NCI-H1417 treated with DMSO at 0.1 percent for 48 hours (cell line): ENCODE measurements at regions not wholly inside any gene's neighbourhood (a gene's known extent, or its start where the extent isn't known, plus 50 kb on each side); places are given as distances from the start of the nearest gene placed in this dataset.

Experiments
- DNase-seq: peaks from one replicate; lab custom pipeline; 2025; lab: John Stamatoyannopoulos, UW

DNA sequence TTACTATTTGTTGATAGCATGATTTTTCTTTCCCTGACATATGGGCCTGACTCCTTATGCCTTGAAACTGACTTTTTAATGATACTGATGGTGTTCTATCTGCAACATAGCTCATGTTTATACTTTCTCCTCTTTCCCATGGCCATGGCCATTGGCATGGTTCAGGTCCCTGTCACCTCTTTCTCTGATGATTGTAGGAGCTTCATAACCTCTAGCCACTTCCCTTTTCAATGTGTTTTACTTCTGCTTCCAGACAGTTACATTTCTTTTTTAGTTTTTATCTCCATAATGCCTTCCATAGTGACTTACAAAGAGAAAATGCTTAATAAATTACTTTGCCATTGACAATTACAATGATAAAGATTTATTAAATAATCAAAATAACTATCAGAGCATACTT lies 177.9 kb upstream of the SETBP1 start:
- no peak for DNase-seq

DNA sequence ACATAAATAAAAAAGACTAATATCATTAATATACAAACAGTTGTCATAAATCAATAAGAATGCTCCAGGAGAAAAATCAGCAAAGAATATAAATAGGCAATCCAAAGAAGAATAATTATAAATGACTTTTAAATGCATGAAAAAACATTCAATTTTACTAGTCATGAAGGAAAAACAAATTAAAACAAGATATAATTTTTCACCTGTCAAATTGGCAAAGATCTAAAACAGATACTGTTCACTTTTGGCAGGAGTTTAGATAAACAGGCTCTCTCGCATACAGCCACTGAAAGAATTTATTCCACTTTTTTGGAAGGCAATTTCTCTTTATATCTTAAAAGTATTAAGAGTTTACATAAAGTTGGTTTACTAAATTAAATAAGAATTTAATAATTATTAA lies 176.8 kb upstream of the SETBP1 start:
- no peak for DNase-seq

DNA sequence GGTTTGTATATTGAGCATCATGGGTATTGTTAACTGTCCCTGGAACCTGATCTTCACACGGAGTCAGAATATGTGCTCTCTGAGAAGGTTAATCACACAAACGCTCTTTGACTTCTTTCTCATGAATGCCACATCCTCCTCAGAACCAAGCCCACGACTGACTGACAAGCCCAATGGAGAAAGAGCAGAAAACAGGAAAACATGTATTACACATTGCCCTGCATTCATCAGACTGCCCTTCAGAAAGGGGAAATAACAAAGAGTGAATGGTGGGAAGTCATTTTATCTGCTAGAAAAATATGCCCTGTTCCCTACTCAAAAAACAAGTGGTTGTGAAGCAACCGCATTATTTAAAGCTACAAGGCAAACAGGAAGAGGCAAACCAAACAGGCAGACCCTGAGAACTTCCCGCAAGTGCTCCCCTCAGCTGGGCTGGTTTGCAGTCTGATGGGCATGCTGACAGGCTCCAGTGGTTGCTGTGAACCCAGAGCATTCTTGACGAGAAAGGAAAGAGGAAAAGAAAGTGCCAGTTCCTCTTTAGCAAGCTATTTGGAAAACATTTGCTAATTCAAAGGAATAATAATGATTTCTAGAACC lies 172.9 kb upstream of the SETBP1 start:
- DNase-seq = no peak

DNA sequence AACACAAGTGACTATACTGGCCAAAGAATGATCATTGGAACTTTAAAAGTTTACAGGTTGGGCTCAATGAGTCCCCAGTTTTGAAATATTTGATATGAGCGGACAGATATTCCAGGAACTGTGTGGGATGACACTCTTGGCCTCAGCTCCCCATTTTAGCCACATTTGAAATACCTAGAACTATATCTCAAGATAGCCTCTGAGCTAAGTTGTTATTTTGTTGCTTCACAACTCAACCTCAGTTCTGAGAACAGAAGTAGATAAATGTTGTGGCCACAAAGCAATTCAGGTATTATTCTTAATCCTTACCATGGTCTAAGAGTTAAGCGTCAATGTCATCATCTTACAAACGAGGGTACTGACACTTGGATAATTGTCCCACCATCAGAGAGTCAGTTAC lies 172.2 kb upstream of the SETBP1 start:
- DNase-seq = no peak

DNA sequence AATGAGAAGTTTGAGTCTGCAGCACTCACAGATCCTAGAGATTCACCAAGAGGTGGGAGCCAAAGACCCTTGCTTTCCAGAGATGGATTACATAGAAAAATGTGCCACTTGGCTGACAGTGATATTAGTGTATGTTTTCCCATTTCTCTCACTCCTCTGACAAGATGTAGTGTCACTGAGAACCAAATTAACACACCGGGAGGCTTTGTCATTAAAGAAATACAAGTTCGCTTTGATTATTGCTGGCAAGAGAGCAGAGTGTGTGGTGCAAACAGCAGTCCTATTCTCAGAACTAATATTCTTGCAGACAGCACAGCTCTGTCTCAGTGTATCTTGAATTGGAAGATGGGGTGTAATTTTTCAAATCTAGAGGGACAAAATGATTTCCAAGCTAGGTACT lies 171.6 kb upstream of the SETBP1 start:
- DNase-seq = no peak

DNA sequence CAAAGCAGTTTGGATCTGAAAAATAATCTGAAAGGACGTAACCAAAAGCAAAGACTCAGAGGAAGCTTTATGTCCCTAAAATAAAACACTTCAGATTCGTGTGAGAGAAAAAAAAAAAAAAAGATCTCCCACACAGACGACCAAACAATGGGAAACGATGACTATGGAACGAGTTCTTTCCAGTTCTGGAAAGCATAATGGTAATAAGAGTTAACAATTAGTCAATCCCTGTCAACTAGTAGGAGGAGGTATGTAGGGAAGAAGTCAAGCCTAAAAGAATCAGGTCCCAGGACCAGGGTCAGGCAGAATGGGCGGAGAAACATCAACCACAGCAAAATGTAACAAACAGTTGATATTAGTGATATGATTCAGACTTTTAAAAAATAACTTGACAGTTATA lies 170.3 kb upstream of the SETBP1 start:
- DNase-seq = no peak

DNA sequence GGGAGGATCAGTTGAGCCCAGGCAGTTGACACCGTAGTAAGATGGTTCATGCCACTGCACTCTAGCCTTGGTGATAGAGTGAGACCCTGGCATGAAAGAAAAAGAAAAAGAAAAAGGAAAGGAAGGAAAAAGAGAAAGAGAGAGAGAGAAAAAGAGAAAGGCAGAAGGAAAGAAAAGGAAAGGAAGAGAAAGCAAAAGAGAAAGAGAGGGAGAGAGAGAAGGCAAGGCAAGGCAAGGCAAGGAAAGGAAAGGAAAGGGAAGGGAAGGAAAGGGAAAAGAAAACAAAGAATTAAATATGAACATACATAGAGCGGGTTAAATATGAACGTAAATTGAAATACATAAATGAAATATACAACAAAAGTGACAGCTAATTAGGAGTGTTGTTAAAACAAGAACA lies 167.5 kb upstream of the SETBP1 start:
- no peak for DNase-seq

DNA sequence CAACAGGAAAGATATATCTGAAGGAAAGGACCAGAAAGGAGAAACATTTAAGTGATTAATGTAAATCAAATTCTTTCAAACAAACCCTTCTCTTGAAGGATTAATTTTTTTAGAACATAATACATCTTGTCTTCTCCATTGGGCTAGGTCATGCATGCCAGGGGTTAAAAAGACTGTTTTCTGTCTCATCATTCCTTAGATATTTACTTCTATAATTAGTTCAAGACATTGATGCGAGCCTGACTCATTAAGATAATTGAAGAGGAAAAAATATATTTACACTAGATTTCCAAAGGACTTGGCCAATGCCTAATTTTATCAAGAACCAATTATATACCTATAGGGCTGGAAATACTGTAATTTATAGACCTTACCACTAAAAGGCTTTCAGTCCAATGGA lies 166.6 kb upstream of the SETBP1 start:
- no peak for DNase-seq

DNA sequence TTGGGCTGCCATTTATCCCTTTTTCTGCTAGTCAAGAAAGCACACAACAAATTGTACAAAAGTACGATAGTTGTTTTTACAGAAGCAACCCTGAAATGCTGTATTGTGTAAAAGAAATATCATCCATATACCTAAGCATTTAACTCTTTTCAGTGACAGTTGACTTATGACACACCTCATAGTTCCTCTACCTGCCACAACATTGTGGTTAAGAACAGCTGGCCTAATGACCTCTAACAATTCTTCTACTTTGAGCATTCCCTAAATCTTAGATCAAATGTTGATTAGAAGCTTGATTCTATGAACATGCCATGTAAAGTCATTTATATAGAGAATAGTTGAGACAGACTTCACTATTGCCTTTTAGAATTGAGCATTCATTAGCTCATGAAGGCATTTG lies 165.9 kb upstream of the SETBP1 start:
- no peak for DNase-seq

DNA sequence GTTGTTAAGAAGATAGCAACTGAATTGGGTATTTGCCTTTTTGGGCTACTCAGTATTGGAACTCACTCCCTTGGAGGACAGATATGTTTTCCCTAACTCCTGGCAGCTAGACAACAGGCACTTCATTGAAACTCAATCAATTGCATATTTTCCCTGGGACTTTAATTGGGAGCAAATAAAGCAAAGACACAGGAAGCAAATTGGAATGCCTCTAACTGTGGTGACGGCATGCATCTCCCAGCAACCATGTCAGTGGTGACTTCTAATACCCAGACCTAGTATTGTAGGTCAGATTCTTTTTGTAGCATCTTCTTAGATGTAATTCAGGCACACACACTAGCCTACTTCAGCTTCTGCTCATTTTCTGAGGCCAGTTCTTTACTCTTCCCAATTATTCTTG lies 164.2 kb upstream of the SETBP1 start:
- DNase-seq = no peak

DNA sequence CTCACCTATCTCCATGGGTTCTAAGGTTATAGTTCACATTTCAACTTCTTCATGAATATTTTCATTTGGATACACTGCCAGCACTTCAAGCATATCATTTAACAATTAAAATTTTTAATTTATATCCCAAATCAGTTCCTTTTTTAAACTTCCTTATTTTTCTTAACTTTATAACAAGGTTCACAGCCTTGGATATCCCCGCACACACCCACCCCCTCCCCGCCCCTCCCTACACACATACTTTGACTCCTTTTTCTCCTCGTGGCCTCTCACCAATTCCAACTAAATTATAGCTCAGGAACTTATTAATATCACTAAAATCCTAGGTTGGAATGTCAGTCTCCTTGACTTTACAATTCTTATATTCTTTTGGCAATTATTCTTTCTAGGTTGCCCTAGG lies 163.6 kb upstream of the SETBP1 start:
- DNase-seq = no peak

DNA sequence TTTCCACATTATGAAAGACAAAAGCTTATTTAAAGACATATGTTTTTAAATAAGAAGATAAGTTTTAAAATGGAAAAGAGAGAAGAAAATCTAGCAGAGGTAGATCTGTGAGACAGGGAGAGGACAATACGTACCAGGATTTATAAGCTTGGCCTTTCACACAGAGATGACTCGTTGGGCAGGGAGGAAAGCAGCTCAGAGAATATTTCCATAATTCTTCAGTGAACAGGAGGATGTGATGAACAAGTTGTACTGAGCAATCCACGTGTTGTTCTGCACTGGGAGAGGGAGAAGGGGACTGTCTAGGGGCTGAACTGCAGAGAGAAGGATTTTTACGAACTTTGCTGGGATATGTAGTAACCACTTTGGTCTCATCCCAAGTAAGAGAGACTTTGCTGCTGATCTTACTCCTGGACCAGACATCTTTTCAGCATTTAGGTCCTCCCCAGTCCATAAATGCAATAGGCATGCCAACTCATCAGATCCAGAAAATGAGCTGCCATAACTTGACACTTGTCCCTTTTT lies 162.5 kb upstream of the SETBP1 start:
- DNase-seq = no peak

DNA sequence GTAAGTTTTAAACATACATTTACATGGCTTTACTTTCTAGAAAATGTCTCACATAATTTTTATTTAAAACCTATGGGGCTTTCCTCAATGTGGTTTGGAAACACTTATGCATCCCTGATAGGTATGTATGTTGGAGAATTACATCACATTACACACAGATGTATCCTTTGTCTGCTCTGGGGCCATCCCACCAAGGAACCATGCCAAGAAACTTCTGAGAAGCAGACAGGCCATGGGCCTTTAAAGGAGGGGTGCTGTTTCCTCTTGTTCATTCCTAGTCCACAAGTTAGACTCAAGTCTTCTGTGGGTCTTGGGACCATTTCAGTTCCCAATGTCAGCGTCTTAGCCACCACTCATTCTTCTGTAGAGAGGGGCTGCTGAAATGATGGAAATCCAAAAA lies 162.0 kb upstream of the SETBP1 start:
- no peak for DNase-seq

DNA sequence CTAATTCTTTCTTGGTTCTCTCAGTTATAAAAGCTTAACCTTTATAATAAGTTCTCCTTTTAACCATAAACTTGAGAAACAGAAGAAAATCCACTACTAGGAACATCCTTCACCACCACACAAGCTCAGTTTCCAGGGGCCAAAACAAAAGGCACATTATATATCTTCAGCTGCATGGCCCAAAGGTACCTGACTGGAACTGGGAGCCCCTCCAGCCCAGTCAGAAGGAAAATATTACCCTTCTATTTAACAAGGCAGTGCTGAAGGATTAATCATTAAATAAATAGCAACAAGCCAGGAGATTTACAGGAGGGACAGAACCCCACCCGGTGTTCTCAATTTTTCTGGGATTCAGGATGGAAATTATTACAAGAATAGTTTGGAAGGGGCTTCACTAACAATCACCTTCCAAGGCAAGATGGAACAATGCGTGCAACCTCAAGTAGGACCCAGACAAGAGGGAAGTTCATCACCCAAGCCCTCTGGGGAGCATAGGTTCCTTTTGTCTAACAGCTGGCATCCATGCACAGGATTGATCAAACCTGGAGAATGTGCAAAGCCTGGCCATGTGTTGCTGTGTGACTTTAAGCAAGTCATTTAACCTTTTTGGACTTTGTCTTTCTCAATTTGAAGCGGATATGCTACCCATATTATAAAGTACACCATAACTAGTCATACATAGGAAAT lies 159.6 kb upstream of the SETBP1 start:
- DNase-seq = no peak

DNA sequence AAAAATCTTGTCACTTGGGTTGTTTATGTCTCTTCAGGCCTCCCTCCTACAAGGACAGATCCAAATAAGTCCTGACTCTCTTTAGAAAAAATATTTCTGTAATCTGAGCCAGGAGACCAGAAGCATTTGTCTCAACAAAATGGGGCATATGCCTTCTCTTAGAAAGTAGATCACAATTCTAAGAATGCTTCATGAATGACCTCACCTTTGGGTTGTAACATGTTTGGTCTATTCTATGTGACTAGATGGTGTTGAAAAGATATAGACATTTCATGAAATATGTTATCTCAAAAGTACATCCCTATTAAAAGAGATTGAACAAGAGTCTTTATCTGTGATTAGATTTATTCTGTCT lies 159.0 kb upstream of the SETBP1 start:
- no peak for DNase-seq

DNA sequence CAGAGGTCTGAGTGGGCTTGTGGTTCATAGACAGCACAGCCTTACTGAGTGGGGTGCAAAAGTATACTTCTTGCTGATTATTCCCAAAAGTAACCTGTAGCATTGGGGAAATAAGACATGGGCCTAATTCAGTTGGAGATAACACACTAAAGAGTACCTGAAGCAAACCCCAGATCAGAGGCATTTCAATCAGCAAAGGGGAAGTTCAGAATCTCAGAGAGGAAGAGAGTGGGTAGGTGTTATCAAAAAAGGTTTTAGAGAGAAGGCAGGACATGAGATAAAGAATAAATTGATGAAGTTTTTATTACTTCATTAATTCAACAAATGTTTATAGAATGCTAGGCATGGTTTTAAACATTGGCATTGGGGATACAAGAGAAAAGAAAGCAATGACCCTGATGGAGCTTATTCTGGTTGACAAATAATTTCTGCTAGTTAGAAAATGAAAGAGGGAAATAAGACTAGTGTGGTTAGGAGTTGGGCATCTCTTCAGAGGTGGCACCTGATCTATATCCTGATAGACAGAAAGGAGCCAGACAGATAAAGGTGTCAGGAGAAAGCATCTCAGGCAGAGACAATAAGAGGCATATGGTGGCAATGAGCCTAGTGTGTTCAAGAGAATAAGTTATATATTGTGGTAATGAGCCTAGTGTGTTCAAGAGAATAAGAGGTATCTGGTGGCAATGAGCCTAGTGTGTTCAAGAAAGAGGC lies 153.8 kb upstream of the SETBP1 start:
- no peak for DNase-seq

DNA sequence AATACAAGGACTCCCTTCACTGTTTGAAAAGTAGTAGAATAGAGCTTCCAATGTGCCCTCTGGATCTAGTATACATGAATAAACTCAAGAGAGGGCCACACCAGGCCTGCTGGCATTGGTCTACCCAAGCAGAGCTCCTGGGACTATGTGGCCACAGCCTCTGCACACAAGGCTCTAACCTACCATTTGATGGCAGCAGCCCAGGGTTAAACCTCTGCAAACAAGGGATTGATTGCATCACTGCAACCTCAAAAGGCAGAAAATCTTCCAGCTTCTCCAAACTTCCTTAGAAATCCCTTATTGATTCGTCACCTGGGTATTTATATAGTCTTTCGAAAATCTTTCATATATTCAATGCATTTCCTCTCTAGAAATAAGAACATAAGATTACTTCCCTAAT lies 147.6 kb upstream of the SETBP1 start:
- no peak for DNase-seq

DNA sequence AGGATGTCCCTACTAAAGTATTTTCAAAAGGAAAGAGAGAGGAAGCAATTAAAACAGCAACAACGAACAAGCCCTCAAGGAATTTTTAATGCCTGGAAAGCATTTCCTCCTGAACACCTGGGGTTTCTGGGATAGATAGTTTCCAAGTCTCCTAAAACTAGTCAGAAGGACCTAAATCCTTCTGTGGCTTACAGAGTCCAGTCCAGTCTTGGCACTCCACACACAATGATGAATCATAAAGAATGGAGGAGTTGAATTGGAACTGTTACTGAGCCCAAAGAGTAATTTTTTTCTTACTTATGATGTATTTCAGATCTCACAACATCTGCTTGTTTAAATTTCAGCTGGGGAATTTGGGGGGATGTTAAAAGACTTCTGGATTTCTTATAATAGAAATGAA lies 144.6 kb upstream of the SETBP1 start:
- no peak for DNase-seq

DNA sequence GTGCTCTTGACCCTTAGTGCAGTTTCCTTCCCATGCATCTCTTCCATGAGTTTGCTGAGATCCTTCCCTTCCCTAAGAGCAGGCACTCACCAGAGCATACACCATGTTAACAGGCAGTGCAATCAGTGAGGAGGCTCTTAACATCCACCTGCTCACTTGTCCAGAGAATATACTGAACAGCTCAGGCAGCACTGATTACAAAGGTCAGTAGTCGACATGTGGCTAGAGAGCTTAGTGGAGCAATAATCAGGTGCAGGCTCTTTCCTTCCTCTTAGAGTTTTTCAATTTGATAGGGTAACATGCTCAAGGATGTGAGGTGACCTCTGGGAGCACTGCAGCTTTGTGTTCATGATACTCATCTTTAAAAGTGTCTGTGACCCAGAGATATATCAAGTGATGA lies 144.1 kb upstream of the SETBP1 start:
- no peak for DNase-seq

DNA sequence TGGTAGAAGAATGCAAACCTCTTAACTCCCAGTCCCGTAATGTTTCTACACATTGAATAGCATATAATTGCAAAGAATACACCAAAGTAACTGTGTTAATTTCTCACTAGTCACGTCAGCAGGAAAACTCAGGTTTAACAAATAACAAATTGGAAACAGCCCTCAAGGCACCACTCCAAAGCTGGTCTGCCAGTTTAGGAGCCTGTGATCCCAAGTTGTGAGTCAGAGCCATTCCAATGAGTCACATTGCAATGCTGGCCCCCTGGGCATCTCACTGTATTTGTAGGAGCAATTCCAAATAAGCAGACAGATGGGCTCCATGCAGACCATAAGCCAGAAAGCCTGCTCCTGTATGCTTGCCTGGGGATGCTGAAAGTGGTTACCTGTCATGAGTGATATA lies 143.2 kb upstream of the SETBP1 start:
- DNase-seq = no peak

DNA sequence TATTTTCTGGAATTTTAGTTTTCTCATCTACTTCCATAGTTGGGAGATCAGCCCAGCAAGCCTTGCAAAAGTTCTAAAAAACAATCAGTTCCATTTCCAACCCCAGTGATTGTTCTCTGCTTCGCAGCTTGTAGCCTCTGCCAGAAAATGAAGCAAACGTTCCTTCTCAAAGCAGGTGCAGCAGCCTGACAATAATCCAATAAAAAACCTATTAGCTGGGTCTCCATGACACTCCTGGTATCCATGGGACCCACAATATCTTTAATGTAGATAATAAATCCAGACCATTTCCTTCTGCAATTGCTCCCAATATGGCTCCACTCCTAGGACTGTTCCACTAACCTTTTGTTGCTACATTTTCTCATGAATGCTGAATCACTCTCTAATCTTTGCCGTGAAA lies 140.8 kb upstream of the SETBP1 start:
- no peak for DNase-seq

DNA sequence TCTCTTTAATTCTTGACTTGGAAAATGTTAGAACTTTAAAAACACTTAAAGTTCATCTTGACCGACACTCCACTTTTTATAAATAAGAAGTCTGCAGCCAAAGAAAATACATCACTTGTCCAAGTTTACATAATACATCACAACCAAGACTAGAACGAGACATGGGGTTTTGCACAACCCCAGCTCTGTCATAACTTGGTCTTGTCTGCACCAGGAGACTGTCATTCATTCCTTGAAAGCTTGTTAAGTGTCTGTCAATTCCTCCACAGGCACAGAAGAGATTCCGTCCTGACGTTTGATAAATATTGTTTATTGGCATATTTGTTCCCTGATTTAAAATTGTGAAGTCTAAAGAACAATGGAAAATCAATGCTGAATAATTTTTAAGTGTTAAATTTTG lies 139.5 kb upstream of the SETBP1 start:
- DNase-seq = no peak

DNA sequence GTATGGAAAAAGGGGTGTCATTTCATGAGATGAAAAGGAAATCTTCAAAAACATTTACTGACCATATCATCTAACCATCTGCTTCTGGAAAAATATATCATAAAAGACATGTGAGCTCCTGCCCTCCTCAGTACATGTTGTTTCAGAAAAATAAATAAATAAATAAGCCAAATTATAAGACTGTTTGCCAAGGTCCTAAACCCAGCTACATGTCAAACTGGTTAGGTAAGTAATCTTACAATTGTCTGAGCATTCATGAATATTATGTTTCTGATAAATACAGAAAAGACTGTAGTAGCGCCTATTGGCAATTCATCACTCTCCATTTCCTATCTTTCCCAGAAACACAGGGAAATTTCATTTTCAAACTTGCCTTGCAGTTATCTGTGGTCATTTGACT lies 138.9 kb upstream of the SETBP1 start:
- DNase-seq = no peak

DNA sequence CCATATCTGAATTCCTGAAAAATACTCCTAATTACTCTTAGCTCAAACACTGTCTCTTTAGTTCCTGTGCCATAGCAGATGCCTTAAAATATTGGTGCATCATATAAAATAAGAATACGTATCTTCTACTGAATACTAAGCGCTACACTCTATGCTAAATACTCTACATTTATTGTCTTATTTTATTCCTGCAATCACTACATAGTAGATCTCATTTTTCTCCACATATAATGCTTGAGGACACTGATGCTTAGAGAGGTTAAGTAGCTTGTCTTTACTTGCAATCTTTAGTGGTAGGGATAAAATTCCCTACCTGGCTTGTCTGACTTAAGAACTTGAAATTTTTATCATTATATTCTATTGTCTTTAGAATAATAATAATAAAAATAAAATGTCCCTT lies 137.3 kb upstream of the SETBP1 start:
- no peak for DNase-seq
